A172 (cell line): ENCODE measurements at regions not wholly inside any gene's neighbourhood (a gene's known extent, or its start where the extent isn't known, plus 50 kb on each side); places are given as distances from the start of the nearest gene placed in this dataset.

Source experiments
- DNase-seq: peaks from one replicate; pipeline ENCODE4 v3.0.0-alpha.2; 2015; ENCODE audit warnings: low spot score

- no peak for DNase-seq
Observed at GRCh38 chr2:16296331-16297250, 356.2 kb downstream of the MYCN start.

GRCh38 chr2:16296038-16296290 is 355.6 kb downstream of the MYCN start:
- no peak for DNase-seq

GRCh38 chr2:16294791-16295190 is 354.4 kb downstream of the MYCN start:
- DNase-seq, result no peak

GRCh38 chr2:16293871-16294270 is 353.5 kb downstream of the MYCN start:
- DNase-seq, result no peak

GRCh38 chr2:16293398-16293797 is 353.0 kb downstream of the MYCN start:
- DNase-seq, result no peak

GRCh38 chr2:16291731-16292550 is 351.6 kb downstream of the MYCN start:
- no peak for DNase-seq

- DNase-seq, result no peak
Observed at GRCh38 chr2:16291226-16291625, 350.9 kb downstream of the MYCN start.

GRCh38 chr2:16290311-16291020 is 350.1 kb downstream of the MYCN start:
- no peak for DNase-seq

GRCh38 chr2:16288371-16289112 is 348.2 kb downstream of the MYCN start:
- no peak for DNase-seq

GRCh38 chr2:16287831-16288230 is 347.5 kb downstream of the MYCN start:
- DNase-seq, result no peak

GRCh38 chr2:16287281-16287680 is 346.9 kb downstream of the MYCN start:
- no peak for DNase-seq

- DNase-seq, result no peak
Observed at GRCh38 chr2:16285813-16286510, 345.6 kb downstream of the MYCN start.

GRCh38 chr2:16284941-16285625 is 344.7 kb downstream of the MYCN start:
- no peak for DNase-seq

GRCh38 chr2:16283071-16283850 is 342.9 kb downstream of the MYCN start:
- no peak for DNase-seq

GRCh38 chr2:16282511-16282910 is 342.2 kb downstream of the MYCN start:
- DNase-seq, result no peak

- no peak for DNase-seq
Observed at GRCh38 chr2:16281451-16282335, 341.3 kb downstream of the MYCN start.

GRCh38 chr2:16280081-16280480 is 339.7 kb downstream of the MYCN start:
- DNase-seq, result no peak

- no peak for DNase-seq
Observed at GRCh38 chr2:16279641-16280040, 339.3 kb downstream of the MYCN start.

- DNase-seq, result no peak
Observed at GRCh38 chr2:16279201-16279570, 338.8 kb downstream of the MYCN start.
